Epithelial cell of proximal tubule (primary cell): ENCODE measurements at regions not wholly inside any gene's neighbourhood (a gene's known extent, or its start where the extent isn't known, plus 50 kb on each side); places are given as distances from the start of the nearest gene placed in this dataset.

Experiments
- DNase-seq: peaks from one replicate; pipeline ENCODE4 v3.0.0-alpha.2; 2011; ENCODE audit warnings: low read depth
- H3K4me3 ChIP-seq: 2 replicates; pipeline ENCODE4 v1.5.1; 2011; ENCODE audit warnings: low read depth, mild to moderate bottlenecking, low read length
- TF ChIP-seq, protein P1 (sequence below): conservative IDR thresholded peaks from 2 replicates; pipeline ENCODE4 v1.5.1; 2012; ENCODE audit warnings: low read depth, mild to moderate bottlenecking, low read length

DNA sequence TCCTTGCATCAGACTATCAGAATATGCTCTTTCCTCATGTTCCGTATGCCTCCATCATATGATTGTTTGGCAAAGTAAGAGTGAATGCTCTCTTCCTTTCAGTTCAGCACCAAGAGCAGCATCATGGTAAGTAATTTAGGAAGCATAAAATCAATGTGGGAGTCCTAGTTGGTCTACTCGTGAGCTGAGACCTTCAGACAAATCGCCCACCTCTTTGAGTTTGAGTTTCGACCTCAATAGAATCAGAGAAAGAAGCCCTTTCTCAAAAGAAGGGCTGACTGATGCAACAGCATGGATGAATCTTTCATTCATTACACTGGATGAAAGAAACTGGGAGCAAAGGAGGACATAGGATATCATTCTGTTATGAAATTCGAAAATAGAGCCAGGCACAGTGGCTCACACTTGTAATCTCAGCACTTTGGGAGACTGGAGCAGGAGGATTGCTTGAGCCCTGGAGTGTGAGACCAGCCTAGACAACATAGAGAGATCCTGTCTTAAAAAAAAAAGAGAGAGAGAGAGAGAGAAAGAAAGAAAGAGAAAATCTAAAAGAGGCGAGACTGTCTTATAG, 112.5 kb downstream of the ZC3H11B start:
- TF ChIP-seq, protein P1, sequence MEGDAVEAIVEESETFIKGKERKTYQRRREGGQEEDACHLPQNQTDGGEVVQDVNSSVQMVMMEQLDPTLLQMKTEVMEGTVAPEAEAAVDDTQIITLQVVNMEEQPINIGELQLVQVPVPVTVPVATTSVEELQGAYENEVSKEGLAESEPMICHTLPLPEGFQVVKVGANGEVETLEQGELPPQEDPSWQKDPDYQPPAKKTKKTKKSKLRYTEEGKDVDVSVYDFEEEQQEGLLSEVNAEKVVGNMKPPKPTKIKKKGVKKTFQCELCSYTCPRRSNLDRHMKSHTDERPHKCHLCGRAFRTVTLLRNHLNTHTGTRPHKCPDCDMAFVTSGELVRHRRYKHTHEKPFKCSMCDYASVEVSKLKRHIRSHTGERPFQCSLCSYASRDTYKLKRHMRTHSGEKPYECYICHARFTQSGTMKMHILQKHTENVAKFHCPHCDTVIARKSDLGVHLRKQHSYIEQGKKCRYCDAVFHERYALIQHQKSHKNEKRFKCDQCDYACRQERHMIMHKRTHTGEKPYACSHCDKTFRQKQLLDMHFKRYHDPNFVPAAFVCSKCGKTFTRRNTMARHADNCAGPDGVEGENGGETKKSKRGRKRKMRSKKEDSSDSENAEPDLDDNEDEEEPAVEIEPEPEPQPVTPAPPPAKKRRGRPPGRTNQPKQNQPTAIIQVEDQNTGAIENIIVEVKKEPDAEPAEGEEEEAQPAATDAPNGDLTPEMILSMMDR, result no peak
- no peak overlapping the region for H3K4me3 ChIP-seq
- DNase-seq, result no peak

DNA sequence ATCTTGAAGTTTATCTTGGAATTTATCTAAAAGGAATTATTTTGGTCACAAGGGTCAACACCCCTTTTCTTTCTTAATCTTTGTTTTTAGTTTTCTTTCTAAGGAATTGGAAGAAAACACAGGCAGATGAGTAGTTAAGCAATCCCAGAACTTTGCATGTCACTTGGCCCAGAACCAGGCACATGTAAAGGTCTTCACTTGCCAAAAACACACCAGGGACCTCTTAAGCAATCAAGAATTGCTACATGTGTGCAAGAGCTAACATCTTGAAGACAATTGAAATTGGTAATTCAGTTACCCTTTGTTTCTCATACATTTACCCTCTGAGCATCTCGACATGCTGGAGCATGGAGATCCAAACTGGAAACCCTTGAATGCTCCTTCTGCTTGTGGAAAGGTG, 114.2 kb downstream of the ZC3H11B start:
- TF ChIP-seq, protein P1, result no peak

DNA sequence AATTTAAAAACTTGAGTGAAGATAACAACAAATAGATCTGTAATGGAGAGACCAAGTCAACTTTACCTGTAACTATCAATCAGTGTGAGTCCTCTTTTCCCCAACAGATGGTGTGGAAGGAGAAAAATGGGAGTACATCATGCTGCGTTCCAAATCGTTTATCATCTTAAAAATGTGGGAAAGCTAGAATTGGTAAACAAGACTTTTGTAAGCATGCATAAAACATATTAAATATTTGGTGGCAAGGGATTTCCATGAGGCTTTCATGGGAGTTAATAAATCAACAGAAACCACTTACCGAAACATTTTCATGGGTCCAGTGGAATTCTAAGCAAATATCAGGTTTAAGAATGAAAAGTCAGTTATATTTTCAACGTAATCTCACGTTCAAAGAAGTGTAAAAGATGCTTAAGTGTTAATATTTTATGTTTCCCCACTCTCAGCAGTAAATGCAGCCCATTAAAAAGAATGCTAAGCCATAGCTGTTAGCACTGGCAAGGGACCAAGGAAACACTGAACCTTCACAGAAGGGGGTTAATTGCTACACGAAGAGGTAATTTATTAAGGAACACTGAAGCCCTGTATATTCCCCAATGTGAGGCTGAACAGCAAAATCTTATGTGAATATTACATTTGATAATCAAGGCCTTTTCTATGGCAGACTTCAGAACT, 117.0 kb downstream of the ZC3H11B start:
- TF ChIP-seq, protein P1, result no peak
- H3K4me3 ChIP-seq, result no peak overlapping the region
- DNase-seq, result no peak

More for the DNA sequence above, 114.2 kb downstream of the ZC3H11B start:
- H3K4me3 ChIP-seq, result no peak overlapping the region
- DNase-seq, result no peak

DNA sequence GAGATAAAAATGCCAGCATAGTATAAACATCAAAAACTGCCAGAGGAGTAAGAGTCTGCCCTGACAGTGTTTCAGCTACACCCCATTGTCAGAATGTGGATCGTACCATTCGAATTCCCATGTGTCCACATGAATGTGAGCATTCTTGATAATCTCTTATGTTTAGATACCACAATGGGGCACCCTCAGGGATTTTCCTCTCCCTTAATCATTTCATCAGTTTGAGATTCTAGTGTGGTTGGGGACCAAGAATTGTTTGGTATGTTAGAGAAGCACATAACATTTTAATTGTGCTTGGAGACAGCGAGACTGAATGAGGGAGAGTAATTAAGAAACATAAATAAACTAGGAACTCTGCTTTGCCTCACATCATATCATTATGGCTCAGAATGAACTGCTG, 120.2 kb downstream of the ZC3H11B start:
- TF ChIP-seq, protein P1, result no peak
- no peak for DNase-seq

DNA sequence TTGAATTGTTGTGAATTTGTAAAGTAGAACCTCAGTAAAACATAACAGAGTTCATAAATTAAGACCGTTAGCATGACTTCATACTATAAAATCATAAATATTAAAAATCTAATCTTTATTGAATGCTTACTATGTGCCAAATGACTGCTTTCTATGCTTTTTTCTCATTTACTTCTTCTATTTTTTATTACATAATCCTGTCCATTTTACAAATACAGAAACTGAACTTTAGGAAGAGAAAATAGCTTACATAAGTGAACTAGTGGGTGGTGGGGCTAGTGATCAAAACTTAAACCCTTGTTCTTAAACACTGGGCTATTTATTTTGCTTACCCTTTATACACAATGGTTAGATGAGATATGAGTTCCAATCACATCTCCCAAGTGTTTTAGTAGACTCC, 122.3 kb downstream of the ZC3H11B start:
- TF ChIP-seq, protein P1, result no peak

More for the DNA sequence above, 120.2 kb downstream of the ZC3H11B start:
- no peak overlapping the region for H3K4me3 ChIP-seq

DNA sequence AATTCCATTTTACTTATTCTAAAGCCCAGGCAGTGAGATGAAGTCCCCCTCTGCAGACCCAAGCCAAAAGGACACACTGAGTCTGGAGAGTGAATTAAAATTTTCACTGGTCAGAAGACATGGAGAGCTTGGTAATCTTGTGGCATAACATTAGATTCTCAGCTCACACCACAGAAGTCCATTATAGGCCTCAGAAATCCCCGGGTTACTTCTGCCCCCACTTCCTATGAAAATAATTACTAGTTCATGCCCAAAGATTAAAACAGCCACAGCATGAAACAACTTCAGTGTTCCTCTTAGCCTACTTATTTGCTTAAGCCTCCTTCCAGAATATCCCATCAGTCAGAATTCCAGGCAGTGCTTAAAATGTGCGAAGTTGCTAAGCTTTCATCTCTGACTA, 123.3 kb downstream of the ZC3H11B start:
- DNase-seq, result no peak
- TF ChIP-seq, protein P1, result no peak
- no peak overlapping the region for H3K4me3 ChIP-seq

More for the DNA sequence above, 122.3 kb downstream of the ZC3H11B start:
- H3K4me3 ChIP-seq, result no peak overlapping the region
- no peak for DNase-seq

DNA sequence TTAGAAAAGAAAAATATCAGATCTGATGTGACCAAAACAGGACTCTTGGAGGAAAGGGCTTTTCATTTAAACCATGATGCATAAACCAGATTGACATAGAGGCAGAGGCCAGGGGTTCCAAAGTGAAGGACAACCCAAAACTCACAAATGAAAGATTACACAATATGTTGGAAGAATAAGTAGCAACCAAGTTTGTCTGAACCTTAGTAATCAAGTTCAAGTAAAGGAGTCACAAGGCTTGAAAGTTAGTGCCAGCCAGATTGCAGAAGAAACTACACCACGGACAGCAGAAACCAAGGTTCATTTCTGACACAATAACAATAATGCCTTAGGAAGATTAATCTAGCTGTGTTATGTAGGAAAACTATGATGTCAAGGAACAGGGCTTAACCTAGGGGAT, 124.6 kb downstream of the ZC3H11B start:
- H3K4me3 ChIP-seq, result no peak overlapping the region
- DNase-seq, result no peak
- TF ChIP-seq, protein P1, result no peak
